ENCODE measurements at regions not wholly inside any gene's neighbourhood (a gene's known extent, or its start where the extent isn't known, plus 50 kb on each side); places are given as distances from the start of the nearest gene placed in this dataset.

DNA sequence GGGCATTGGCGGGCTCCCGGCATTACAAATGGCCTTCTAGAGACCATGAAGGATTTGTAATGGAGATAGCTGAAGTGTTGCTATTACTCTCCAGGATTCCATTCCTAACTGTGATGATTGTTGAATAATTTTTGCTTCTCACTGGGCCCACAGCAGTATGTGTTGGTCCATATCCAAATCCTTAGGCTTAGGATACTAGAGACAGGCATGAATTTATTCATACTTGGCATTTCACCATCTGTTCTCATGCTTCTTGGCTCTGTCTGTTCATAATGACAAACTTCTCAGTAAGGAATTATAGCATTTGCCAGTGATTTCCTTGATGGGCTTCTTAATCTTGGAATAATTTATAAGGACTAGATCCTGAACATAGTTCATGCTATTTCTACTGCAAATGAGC, 832.9 kb downstream of the C12orf50 start:
- TF ChIP-seq EZH2phosphoT487 (IDR thresholded peaks at IDR 0.05; ENCODE audit: insufficient read depth, low read depth) (no peak), EZH2 (IDR thresholded peaks at IDR 0.05; ENCODE audit: insufficient read depth, poor library complexity, severe bottlenecking) (no peak)
